K562 (cell line): ENCODE measurements at regions not wholly inside any gene's neighbourhood (a gene's known extent, or its start where the extent isn't known, plus 50 kb on each side); places are given as distances from the start of the nearest gene placed in this dataset.

ENCODE experiments used
- ARID3B ChIP-seq: fragments of 250-450 bp; sonication (Bioruptor Pico); IDR thresholded peaks from 2 replicates; pipeline ENCODE4 v1.4.0; 2020; ENCODE audit warnings: borderline replicate concordance
- CAMTA2 ChIP-seq: fragments of 250-450 bp; sonication (Bioruptor Pico); conservative IDR thresholded peaks from 2 replicates; pipeline ENCODE4 v1.5.1; 2022
- CREB1 ChIP-seq, 2 experiments: sonication (generic) in 1 of 2; formaldehyde crosslinking in 1 of 2; IDR thresholded peaks; 2 replicates each; pipeline versions ENCODE4 v1.6.1 to v1.8.0; 2012 to 2022; ENCODE audit warnings: inconsistent platforms in 1 of 2, mild to moderate bottlenecking in 1 of 2, missing genetic modification reagents in 1 of 2, moderate library complexity in 1 of 2
- CSDE1 ChIP-seq, 2 experiments: fragments of 450-650 bp; IDR thresholded peaks; 2 replicates each; pipeline ENCODE4 v1.6.1; 2016; ENCODE audit warnings: mild to moderate bottlenecking in 1 of 2
- ELK3 ChIP-seq: fragments of 450-650 bp; formaldehyde crosslinking; IDR thresholded peaks from 2 replicates; pipeline ENCODE4 v1.4.0; 2020; ENCODE audit warnings: mild to moderate bottlenecking
- IRF1 ChIP-seq: sonication (generic); formaldehyde crosslinking; IDR thresholded peaks from 2 replicates; pipeline ENCODE4 v1.8.0; 2022; ENCODE audit warnings: missing genetic modification reagents, mild to moderate bottlenecking, borderline replicate concordance
- NCOR1 ChIP-seq: fragments of 450-650 bp; IDR thresholded peaks from 2 replicates; pipeline ENCODE4 v1.6.1; 2016; ENCODE audit warnings: mild to moderate bottlenecking, moderate library complexity
- RAD21 ChIP-seq, 2 experiments: fragments of 250-450 bp in 1 of 2; fragments of 450-650 bp in 1 of 2; sonication (Bioruptor Pico) in 1 of 2; formaldehyde crosslinking in 1 of 2; IDR thresholded peaks in 1 of 2; conservative IDR thresholded peaks in 1 of 2; 2 replicates each; pipeline versions ENCODE4 v1.4.0 to v1.8.0; 2020 to 2022; ENCODE audit warnings: mild to moderate bottlenecking in 2 of 2, moderate library complexity in 1 of 2
- RERE ChIP-seq: sonication (generic); formaldehyde crosslinking; IDR thresholded peaks from 2 replicates; pipeline ENCODE4 v1.8.0; 2023; ENCODE audit warnings: missing genetic modification reagents, mild to moderate bottlenecking, borderline replicate concordance
- SAFB ChIP-seq: fragments of 200-400 bp; formaldehyde crosslinking; IDR thresholded peaks from 2 replicates; pipeline ENCODE4 v1.6.1; 2017; ENCODE audit warnings: low read depth, low read length, borderline replicate concordance
- TAL1 ChIP-seq: fragments of 450-650 bp; IDR thresholded peaks from 2 replicates; pipeline ENCODE4 v1.6.1; 2016; ENCODE audit warnings: mild to moderate bottlenecking
- ZBED1 ChIP-seq: IDR thresholded peaks from 2 replicates; pipeline ENCODE4 v1.6.1; 2014
- ZNF124 ChIP-seq: sonication (generic); formaldehyde crosslinking; IDR thresholded peaks from 2 replicates; pipeline ENCODE4 v1.8.1; 2022; ENCODE audit warnings: missing genetic modification reagents
- ZNF239 ChIP-seq: fragments of 250-450 bp; sonication (Bioruptor Pico); IDR thresholded peaks from 2 replicates; pipeline ENCODE4 v1.4.0; 2020; ENCODE audit warnings: mild to moderate bottlenecking
- ZNF277 ChIP-seq: fragments of 250-450 bp; sonication (Bioruptor Pico); IDR thresholded peaks from 2 replicates; pipeline ENCODE4 v1.8.0; 2022; ENCODE audit warnings: inconsistent platforms, mild to moderate bottlenecking, moderate library complexity, borderline replicate concordance
- ZSCAN29 ChIP-seq: fragments of 450-650 bp; IDR thresholded peaks from 2 replicates; pipeline ENCODE4 v1.6.1; 2017

GRCh38 chr4:10185518-10186227, 69.1 kb upstream of the WDR1 start (continued):
- TF ChIP-seq CREB1 (IDR thresholded peaks at IDR 0.05) (peak; percentile 64; the same call in 1 of the 2 replicates), CREB1 (CRISPR knock-in tag; IDR thresholded peaks at IDR 0.05) (peak; percentile 12; the same call in 1 of the 2 replicates), CSDE1 (IDR thresholded peaks at IDR 0.05) (no peak), NCOR1 (peak; percentile 81), CAMTA2 (CRISPR knock-in tag) (no peak), ARID3B (CRISPR knock-in tag) (no peak), ZNF239 (CRISPR knock-in tag) (0 out of 2 replicates have a peak, but pooled peaks have one; percentile 28), IRF1 (CRISPR knock-in tag) (no peak), SAFB (no peak), RAD21 (CRISPR knock-in tag; conservative IDR thresholded peaks at IDR 0.05 in 1 of 2, IDR thresholded peaks at IDR 0.05 in 1 of 2) (peak; percentile 6 to 15; a peak in 2 of 4 replicates), ZSCAN29 (no peak), ZBED1 (peak; percentile 66; the same call in 1 of the 2 replicates), ZNF277 (CRISPR knock-in tag) (no peak), ELK3 (CRISPR knock-in tag) (no peak), TAL1 (peak; percentile 43; the same call in 1 of the 2 replicates), ZNF124 (CRISPR knock-in tag) (no peak), RERE (CRISPR knock-in tag) (no peak)
